AG09319 (cell line): ENCODE measurements at regions not wholly inside any gene's neighbourhood (a gene's known extent, or its start where the extent isn't known, plus 50 kb on each side); places are given as distances from the start of the nearest gene placed in this dataset.
"Not testable (repeated sequence)": the region's sequence is repeated elsewhere in the genome, so short reads cannot be mapped to it uniquely, and the experiment has no call there.

Experiments
- DNase-seq: peaks from one replicate; pipeline ENCODE4 v3.0.0-alpha.2; 2010; ENCODE audit warnings: low read depth; ENCODE audit errors: extremely low read depth
- CTCF ChIP-seq: IDR thresholded peaks from 2 replicates; pipeline ENCODE4 v1.5.1; 2011; ENCODE audit warnings: low read depth, mild to moderate bottlenecking, inconsistent platforms, low read length, moderate library complexity

- no peak for DNase-seq
- TF ChIP-seq CTCF: no peak
These were observed 159.1 kb upstream of the CREB1 start for GRCh38 chr2:207370646-207371045.

GRCh38 chr2:207371877-207372276, 157.9 kb upstream of the CREB1 start:
- TF ChIP-seq CTCF: no peak
- DNase-seq: no peak

- DNase-seq: no peak
- TF ChIP-seq CTCF: no peak
These were observed 157.3 kb upstream of the CREB1 start for GRCh38 chr2:207372483-207372882.

GRCh38 chr2:207375207-207375875, 154.4 kb upstream of the CREB1 start:
- no peak for DNase-seq
- no peak for TF ChIP-seq CTCF

GRCh38 chr2:207378620-207379019, 151.1 kb upstream of the CREB1 start:
- not testable (repeated sequence) for DNase-seq

GRCh38 chr2:207385076-207385475, 144.7 kb upstream of the CREB1 start:
- no peak for DNase-seq
- TF ChIP-seq CTCF: no peak

GRCh38 chr2:207385903-207386302, 143.9 kb upstream of the CREB1 start:
- no peak for DNase-seq
- TF ChIP-seq CTCF: no peak

GRCh38 chr2:207387001-207387571, 142.7 kb upstream of the CREB1 start:
- no peak for DNase-seq
- TF ChIP-seq CTCF: no peak
